Spleen (tissue), 11 donors: ENCODE measurements at regions not wholly inside any gene's neighbourhood (a gene's known extent, or its start where the extent isn't known, plus 50 kb on each side); places are given as distances from the start of the nearest gene placed in this dataset.

Experiments used
- DNase-seq: peaks from one replicate; pipeline ENCODE4 v3.0.0-alpha.2; 2020
- H3K27ac ChIP-seq, 8 donors: fragments of 200-600 bp; sonication (generic) in 7 of 8; 1 replicate in 4 of 8; 2 replicates in 4 of 8; pipeline versions ENCODE4 v1.5.0 to v1.8.0; 2016 to 2021; ENCODE audit warnings: inconsistent platforms in 4 of 8, mild to moderate bottlenecking in 4 of 8, moderate library complexity in 1 of 8
- H3K27me3 ChIP-seq, 7 donors: fragments of 200-600 bp; sonication (generic) in 6 of 7; replicated peaks in 1 of 7; 1 replicate in 4 of 7; 2 replicates in 3 of 7; pipeline versions ENCODE4 v1.5.0 to v1.8.0; 2016 to 2021; ENCODE audit warnings: inconsistent platforms in 3 of 7, mild to moderate bottlenecking in 1 of 7
- H3K36me3 ChIP-seq, 6 donors: fragments of 200-600 bp; sonication (generic) in 5 of 6; 1 replicate in 4 of 6; 2 replicates in 2 of 6; pipeline versions ENCODE4 v1.5.0 to v1.8.0; 2016 to 2021; ENCODE audit warnings: inconsistent platforms in 2 of 6
- H3K4me1 ChIP-seq, 6 donors: fragments of 200-600 bp; sonication (generic) in 5 of 6; 1 replicate in 3 of 6; 2 replicates in 3 of 6; pipeline versions ENCODE4 v1.5.0 to v1.8.0; 2016 to 2021; ENCODE audit warnings: inconsistent platforms in 3 of 6
- H3K4me3 ChIP-seq, 8 donors: fragments of 200-600 bp; sonication (generic) in 7 of 8; 1 replicate in 4 of 8; 2 replicates in 4 of 8; pipeline versions ENCODE4 v1.5.0 to v1.8.0; 2016 to 2021; ENCODE audit warnings: inconsistent platforms in 4 of 8, mild to moderate bottlenecking in 4 of 8, moderate library complexity in 2 of 8
- H3K9me3 ChIP-seq, 8 donors: fragments of 200-600 bp; sonication (generic) in 7 of 8; 1 replicate in 4 of 8; 2 replicates in 4 of 8; pipeline versions ENCODE4 v1.5.0 to v1.8.0; 2016 to 2021; ENCODE audit warnings: inconsistent platforms in 4 of 8
- CTCF ChIP-seq, 11 experiments: fragments of 200-600 bp in 7 of 11; fragments of 450-650 bp in 4 of 11; sonication (generic) in 4 of 11; IDR thresholded peaks in 8 of 11; conservative IDR thresholded peaks in 3 of 11; 1 replicate in 7 of 11; 2 replicates in 4 of 11; pipeline versions ENCODE4 v1.4.0 to v1.8.0; 2016 to 2021; ENCODE audit warnings: antibody characterized with exemption in 11 of 11, inconsistent platforms in 4 of 11, mild to moderate bottlenecking in 1 of 11
- POLR2A ChIP-seq, 3 donors: fragments of 450-650 bp; IDR thresholded peaks; one replicate each; pipeline ENCODE4 v1.5.1; 2017; ENCODE audit warnings: antibody characterized with exemption in 3 of 3, mild to moderate bottlenecking in 1 of 3
- POLR2AphosphoS5 ChIP-seq, 3 donors: sonication (generic); formaldehyde crosslinking; IDR thresholded peaks; one replicate each; pipeline ENCODE4 v1.5.1; 2017; ENCODE audit warnings: antibody characterized with exemption in 3 of 3
- WGBS, 5 donors: extraction: QIAGEN DNeasy Blood & Tissue Kit in 3 of 5; methylation state at CpG; one replicate each; pipeline versions ENCODE4 v1.1.5 to v1.1.7; 2013 to 2018; 5-methylcytosine and 5-hydroxymethylcytosine counted together
- intact Hi-C: fragments of 100-400 bp; cut with DNase I; formaldehyde crosslinking; loops from one replicate; pipeline ENCODE4 v1.15.0; 2023; ENCODE audit warnings: low total_unique reads
- donor health status: healthy with polysubstance abuse.
- donor health status: DM: no; HTN: no; CAD: no; lungs with moderate emphysema.
- donor health status: DM: no; HTN: no; CAD: no.
- donor health status: Bipolar disorder and iron deficiency.
- donor health status: healthy.
- donor health status: DM: no; HTN: no; CAD: no.
- donor health status: DM: yes; HTN: yes; CAD: no.

DNA sequence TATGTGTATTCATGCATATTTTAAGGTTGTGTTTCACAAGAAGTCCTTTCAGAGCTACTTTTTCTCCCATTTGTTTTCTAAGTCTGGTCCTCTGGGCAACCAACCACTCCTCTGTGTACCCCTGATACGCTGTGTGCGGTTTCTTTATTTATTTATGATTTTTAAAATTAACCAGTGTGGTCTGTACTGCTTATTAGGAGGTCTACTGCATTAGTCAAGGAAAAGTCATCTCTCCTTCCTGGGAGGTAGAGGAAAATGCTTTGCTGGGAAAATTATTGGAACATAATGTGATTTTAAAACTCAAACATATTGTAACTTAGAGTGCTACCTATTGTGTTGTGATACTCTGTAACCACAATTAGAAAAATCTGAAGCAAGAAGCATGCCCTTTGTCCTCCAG lies 1404.3 kb downstream of the SUCLG1 start:
- Histone ChIP-seq H3K36me3 (no peaks in the 10 kb centered on the region), H3K4me1 (peaks cover 0 to 3% (median 0%) of the 10 kb centered on the region in 6 donors), H3K4me3 (no peak overlapping the region), H3K9me3 (peaks cover 0 to 54% (median 45%) of the 10 kb centered on the region in 8 donors), H3K27me3 (no peaks in the 10 kb centered on the region), H3K27ac (peak overlapping the region in 7 of 8 donors; percentile 1 to 64 (median 35))
- no peak for DNase-seq
- intact Hi-C loops = no loop called here
- no peak for TF ChIP-seq POLR2A (IDR thresholded peaks at IDR 0.05)
- TF ChIP-seq CTCF (IDR thresholded peaks at IDR 0.05 in 8 of 11, conservative IDR thresholded peaks at IDR 0.05 in 3 of 11) = no peak
- TF ChIP-seq POLR2AphosphoS5 (IDR thresholded peaks at IDR 0.05) = no peak
- 78 to 97% (median 92%) methylated on average over 2 of the region's 2 CpGs for WGBS, 5 donors

GRCh38 chr2:83051538-83052170 lies 1407.4 kb downstream of the SUCLG1 start:
- Histone ChIP-seq H3K36me3 (no peaks in the 10 kb centered on the region), H3K4me3 (no peak overlapping the region), H3K27me3 (no peaks in the 10 kb centered on the region), H3K4me1 (peaks cover 0 to 3% (median 0%) of the 10 kb centered on the region in 6 donors), H3K27ac (peak overlapping the region in 6 of 8 donors; percentile 26 to 64 (median 30)), H3K9me3 (peaks cover 0 to 37% (median 21%) of the 10 kb centered on the region in 8 donors)
- intact Hi-C loops = no loop called here
- 48 to 69% (median 63%) methylated on average over 6 of the region's 6 CpGs for WGBS, 5 donors
- DNase-seq = no peak
- TF ChIP-seq POLR2A (IDR thresholded peaks at IDR 0.05) (no peak), POLR2AphosphoS5 (IDR thresholded peaks at IDR 0.05) (no peak), CTCF (IDR thresholded peaks at IDR 0.05 in 8 of 11, conservative IDR thresholded peaks at IDR 0.05 in 3 of 11) (no peak)

DNA sequence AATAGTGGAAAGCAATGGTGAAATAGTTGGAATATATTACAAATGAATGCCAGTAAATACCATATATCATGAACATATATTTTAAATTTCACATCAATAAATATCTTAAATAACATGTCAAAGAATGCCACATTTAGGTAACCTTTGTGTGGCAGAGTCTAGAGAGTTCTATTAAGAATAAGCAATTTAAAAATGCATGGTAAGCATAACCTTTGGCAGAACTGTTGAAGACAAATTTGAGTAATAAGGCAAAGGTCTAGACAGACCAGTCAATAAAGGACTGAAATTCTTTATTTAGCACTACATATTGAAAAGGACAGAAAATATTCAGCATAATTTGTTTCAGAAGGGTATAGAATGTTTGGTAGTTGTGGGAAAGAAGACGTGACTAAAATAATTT lies 1417.0 kb downstream of the SUCLG1 start:
- DNase-seq = no peak

More for the DNA sequence above, 1417.0 kb downstream of the SUCLG1 start:
- intact Hi-C loops = no loop called here
- TF ChIP-seq POLR2AphosphoS5 (IDR thresholded peaks at IDR 0.05) (no peak), POLR2A (IDR thresholded peaks at IDR 0.05) (no peak), CTCF (IDR thresholded peaks at IDR 0.05 in 8 of 11, conservative IDR thresholded peaks at IDR 0.05 in 3 of 11) (no peak)
- Histone ChIP-seq H3K27me3 (no peaks in the 10 kb centered on the region), H3K4me3 (no peak overlapping the region), H3K9me3 (peaks cover 0 to 19% (median 2%) of the 10 kb centered on the region in 8 donors), H3K36me3 (no peaks in the 10 kb centered on the region), H3K4me1 (no peaks in the 10 kb centered on the region), H3K27ac (no peak overlapping the region)
- WGBS, 5 donors = 88 to 96% (median 92%) methylated on average over 1 of the region's 1 CpG
